Kidney epithelial cell (primary cell): ENCODE measurements at regions not wholly inside any gene's neighbourhood (a gene's known extent, or its start where the extent isn't known, plus 50 kb on each side); places are given as distances from the start of the nearest gene placed in this dataset.
"Not testable (repeated sequence)": the region's sequence is repeated elsewhere in the genome, so short reads cannot be mapped to it uniquely, and the experiment has no call there.

ENCODE experiments used
- DNase-seq: peaks from one replicate; pipeline ENCODE4 v3.0.0-alpha.2; 2010; ENCODE audit warnings: low read depth
- H3K27me3 ChIP-seq: 2 replicates; pipeline ENCODE4 v1.6.0; 2011; ENCODE audit warnings: low read length; ENCODE audit not compliant: control insufficient read depth, insufficient read depth
- H3K36me3 ChIP-seq: 2 replicates; pipeline ENCODE4 v1.5.1; 2011; ENCODE audit warnings: low read length; ENCODE audit not compliant: control insufficient read depth, insufficient read depth
- H3K4me3 ChIP-seq: 2 replicates; pipeline ENCODE4 v1.5.1; 2011; ENCODE audit warnings: low read depth, mild to moderate bottlenecking, control low read depth, low read length
- TF ChIP-seq, protein P1 (sequence below): IDR thresholded peaks from 2 replicates; pipeline ENCODE4 v1.5.1; 2011; ENCODE audit warnings: mild to moderate bottlenecking, moderate library complexity, low read length, control low read depth, inconsistent platforms; ENCODE audit not compliant: insufficient read depth, poor library complexity, severe bottlenecking

DNA sequence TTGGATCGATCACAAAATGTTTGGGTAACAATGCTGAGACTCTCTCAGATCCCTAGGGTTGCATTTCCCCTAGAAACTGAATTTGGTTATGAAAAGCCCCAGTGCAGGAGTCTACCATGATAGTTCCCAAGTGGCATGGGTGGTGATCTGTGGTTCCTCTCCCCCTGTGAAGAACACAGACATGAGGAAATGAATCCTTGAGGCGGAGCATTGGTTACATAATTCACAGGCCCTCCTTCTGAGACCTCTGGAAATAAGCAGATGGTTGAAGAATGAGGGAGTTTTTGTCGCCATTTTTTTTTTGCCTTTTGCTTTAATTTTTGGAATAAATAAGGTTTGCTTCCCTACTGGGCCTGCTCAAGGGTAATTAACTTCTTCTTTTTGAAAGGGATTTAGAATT lies 597.0 kb upstream of the RBFOX1 start:
- no peak overlapping the region for H3K4me3 ChIP-seq
- TF ChIP-seq, protein P1, sequence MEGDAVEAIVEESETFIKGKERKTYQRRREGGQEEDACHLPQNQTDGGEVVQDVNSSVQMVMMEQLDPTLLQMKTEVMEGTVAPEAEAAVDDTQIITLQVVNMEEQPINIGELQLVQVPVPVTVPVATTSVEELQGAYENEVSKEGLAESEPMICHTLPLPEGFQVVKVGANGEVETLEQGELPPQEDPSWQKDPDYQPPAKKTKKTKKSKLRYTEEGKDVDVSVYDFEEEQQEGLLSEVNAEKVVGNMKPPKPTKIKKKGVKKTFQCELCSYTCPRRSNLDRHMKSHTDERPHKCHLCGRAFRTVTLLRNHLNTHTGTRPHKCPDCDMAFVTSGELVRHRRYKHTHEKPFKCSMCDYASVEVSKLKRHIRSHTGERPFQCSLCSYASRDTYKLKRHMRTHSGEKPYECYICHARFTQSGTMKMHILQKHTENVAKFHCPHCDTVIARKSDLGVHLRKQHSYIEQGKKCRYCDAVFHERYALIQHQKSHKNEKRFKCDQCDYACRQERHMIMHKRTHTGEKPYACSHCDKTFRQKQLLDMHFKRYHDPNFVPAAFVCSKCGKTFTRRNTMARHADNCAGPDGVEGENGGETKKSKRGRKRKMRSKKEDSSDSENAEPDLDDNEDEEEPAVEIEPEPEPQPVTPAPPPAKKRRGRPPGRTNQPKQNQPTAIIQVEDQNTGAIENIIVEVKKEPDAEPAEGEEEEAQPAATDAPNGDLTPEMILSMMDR, result no peak
- no peaks in the 10 kb centered on the region for H3K36me3 ChIP-seq
- no peaks in the 10 kb centered on the region for H3K27me3 ChIP-seq
- DNase-seq, result no peak

DNA sequence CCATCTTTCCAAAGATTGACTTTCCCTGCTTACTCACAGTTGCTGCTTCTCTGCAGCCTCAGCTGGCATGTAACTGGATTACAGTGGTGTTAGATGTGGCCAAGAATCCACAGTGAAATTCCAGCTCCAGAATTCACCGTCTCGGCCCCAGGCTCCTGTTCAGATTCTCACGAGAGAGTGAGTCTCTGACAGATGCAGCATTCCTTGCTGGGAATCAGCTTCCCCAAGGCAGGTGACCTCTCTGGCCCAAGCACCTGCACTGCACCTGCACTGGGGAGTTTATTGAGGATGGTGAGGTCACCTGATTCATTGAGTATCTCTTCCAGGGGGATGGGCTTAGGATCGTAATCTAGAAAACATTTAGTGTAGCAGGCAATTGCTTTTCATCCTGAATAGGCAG lies 600.5 kb upstream of the RBFOX1 start:
- H3K27me3 ChIP-seq, result no peaks in the 10 kb centered on the region
- TF ChIP-seq, protein P1, result no peak
- H3K36me3 ChIP-seq, result no peaks in the 10 kb centered on the region
- no peak overlapping the region for H3K4me3 ChIP-seq
- DNase-seq, result no peak

DNA sequence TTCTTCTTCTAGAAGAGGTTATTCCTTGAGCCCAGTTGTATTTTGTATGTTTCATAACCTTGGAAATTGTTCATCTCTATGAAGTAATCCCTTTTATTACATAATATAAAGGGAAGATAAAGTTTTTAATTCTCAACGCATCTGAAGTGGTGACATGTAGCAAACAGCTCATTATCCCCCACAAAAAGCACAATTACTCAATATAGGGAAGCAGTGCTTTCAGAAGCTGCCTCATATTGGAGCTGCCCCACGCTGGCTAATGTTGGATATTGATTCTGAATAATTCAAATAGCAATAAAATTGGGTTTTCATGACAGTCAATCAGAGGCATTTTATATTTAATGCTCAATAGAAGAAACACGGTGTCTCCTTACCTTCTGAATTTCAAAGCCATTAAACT lies 604.3 kb upstream of the RBFOX1 start:
- Histone ChIP-seq H3K4me3 (no peak overlapping the region), H3K27me3 (no peaks in the 10 kb centered on the region), H3K36me3 (no peaks in the 10 kb centered on the region)
- no peak for DNase-seq
- TF ChIP-seq, protein P1, result no peak

DNA sequence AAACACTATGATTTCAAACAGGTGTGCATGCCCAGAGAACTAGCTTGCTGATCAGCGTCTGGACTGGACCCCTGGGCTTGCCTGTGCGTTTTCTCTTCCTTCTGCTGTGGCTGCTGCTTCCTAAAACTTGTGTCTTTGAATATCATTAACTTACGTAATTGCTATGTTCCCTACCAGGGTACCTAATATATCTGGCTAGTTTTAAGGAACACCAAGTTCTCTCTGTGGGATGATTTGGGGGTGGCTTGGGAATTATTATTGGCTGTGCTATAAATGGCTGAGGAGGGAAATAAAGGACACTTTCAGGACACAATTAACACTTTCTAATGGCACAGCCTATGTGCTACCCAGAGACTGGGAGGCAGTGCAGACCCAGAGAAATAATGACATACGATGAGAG lies 606.0 kb upstream of the RBFOX1 start:
- Histone ChIP-seq H3K27me3 (no peaks in the 10 kb centered on the region), H3K36me3 (no peaks in the 10 kb centered on the region), H3K4me3 (no peak overlapping the region)
- TF ChIP-seq, protein P1, result no peak
- DNase-seq, result no peak

DNA sequence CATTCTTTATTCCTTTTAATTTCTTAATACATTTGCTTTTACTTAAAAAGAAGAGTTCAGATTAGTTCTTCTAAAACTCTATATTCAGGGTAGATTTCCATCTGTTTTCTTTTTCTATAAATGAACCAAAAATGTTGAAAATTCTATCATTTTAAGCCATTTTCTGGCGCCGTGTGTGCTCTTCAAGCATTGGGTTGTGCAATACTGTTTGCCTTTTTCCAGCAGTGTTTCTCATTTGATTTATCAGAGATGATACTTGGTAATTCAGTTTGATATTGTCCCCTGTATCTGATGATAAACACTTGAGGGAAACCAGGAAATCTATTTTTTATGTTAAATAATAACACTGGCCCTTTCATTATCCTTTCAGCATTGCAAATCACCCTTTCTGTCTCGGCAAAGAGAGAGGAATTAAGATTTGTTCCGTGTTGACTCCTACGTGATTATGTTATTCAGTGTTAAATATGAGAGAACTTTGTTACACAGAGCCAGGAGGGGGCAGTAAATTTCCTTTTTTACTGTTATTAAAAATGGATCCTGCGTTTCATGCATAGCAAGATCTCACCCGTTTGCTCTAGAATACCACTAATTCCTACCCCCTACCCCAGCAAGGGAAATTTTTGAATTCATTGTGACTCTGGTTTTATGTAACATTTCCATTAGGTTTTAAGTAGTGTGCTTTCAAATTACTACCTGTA lies 606.9 kb upstream of the RBFOX1 start:
- TF ChIP-seq, protein P1, result no peak
- no peak for DNase-seq

DNA sequence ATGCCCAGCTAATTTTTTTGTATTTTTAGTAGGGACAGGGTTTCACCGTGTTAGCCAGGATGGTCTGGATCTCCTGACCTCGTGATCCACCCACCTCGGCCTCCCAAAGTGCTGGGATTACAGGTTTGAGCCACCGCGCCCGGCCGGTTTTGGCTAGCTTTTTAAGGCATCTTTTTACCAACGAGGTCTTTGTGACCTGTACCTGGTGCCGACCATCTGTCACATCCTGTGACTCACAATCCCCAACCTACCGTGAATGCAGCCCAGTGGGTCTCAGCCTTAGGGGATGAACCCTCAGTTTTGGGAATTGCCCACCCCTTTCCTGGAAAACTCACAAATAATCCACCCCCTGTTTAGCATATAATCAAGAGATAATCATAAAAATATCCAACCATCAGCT lies 607.4 kb upstream of the RBFOX1 start:
- H3K4me3 ChIP-seq, H3K36me3 ChIP-seq, H3K27me3 ChIP-seq, DNase-seq: not testable (repeated sequence)

More for the DNA sequence above, 606.9 kb upstream of the RBFOX1 start:
- Histone ChIP-seq H3K27me3 (no peaks in the 10 kb centered on the region), H3K36me3 (no peaks in the 10 kb centered on the region), H3K4me3 (no peak overlapping the region)
